BJ (cell line): ENCODE measurements at regions not wholly inside any gene's neighbourhood (a gene's known extent, or its start where the extent isn't known, plus 50 kb on each side); places are given as distances from the start of the nearest gene placed in this dataset.

Experiments used
- CTCF ChIA-PET: fragments of 350-600 bp; formaldehyde crosslinking; extraction: SDS; loops from one replicate; lab custom pipeline; 2021; ENCODE audit warnings: antibody characterized with exemption, inconsistent platforms; lab: Yijun Ruan, JAX
- POLR2A ChIA-PET: fragments of 300-600 bp; sonication (Branson Sonifier 250); formaldehyde crosslinking; extraction: SDS; loops from one replicate; lab custom pipeline; 2021; ENCODE audit warnings: antibody characterized with exemption; lab: Charles Lee
- DNase-seq: peaks from one replicate; pipeline ENCODE4 v3.0.0-alpha.2; 2011; ENCODE audit warnings: low read depth
- H3K27me3 ChIP-seq: 2 replicates; pipeline ENCODE4 v1.6.0; 2011; ENCODE audit warnings: low read length; ENCODE audit not compliant: control insufficient read depth, insufficient read depth
- H3K36me3 ChIP-seq: 2 replicates; pipeline ENCODE4 v1.5.1; 2011; ENCODE audit warnings: low read length; ENCODE audit not compliant: control insufficient read depth, insufficient read depth
- H3K4me3 ChIP-seq: 2 replicates; pipeline ENCODE4 v1.5.1; 2011; ENCODE audit warnings: low read depth, mild to moderate bottlenecking, control low read depth, low read length
- TF ChIP-seq, protein P1 (sequence below): IDR thresholded peaks from 2 replicates; pipeline ENCODE4 v1.5.1; 2011; ENCODE audit warnings: low read depth, mild to moderate bottlenecking, control low read depth, inconsistent platforms, low read length, moderate library complexity; ENCODE audit not compliant: insufficient read depth

- H3K27me3 ChIP-seq, result no peaks in the 10 kb centered on the region
- no peak overlapping the region for H3K4me3 ChIP-seq
- ChIA-PET CTCF (no interaction called here), POLR2A (no interaction called here)
- H3K36me3 ChIP-seq, result no peaks in the 10 kb centered on the region
- no peak for DNase-seq
- TF ChIP-seq, protein P1, sequence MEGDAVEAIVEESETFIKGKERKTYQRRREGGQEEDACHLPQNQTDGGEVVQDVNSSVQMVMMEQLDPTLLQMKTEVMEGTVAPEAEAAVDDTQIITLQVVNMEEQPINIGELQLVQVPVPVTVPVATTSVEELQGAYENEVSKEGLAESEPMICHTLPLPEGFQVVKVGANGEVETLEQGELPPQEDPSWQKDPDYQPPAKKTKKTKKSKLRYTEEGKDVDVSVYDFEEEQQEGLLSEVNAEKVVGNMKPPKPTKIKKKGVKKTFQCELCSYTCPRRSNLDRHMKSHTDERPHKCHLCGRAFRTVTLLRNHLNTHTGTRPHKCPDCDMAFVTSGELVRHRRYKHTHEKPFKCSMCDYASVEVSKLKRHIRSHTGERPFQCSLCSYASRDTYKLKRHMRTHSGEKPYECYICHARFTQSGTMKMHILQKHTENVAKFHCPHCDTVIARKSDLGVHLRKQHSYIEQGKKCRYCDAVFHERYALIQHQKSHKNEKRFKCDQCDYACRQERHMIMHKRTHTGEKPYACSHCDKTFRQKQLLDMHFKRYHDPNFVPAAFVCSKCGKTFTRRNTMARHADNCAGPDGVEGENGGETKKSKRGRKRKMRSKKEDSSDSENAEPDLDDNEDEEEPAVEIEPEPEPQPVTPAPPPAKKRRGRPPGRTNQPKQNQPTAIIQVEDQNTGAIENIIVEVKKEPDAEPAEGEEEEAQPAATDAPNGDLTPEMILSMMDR, result no peak
Observed at GRCh38 chr1:5416518-5416917, 575.7 kb downstream of the NPHP4 start.

DNA sequence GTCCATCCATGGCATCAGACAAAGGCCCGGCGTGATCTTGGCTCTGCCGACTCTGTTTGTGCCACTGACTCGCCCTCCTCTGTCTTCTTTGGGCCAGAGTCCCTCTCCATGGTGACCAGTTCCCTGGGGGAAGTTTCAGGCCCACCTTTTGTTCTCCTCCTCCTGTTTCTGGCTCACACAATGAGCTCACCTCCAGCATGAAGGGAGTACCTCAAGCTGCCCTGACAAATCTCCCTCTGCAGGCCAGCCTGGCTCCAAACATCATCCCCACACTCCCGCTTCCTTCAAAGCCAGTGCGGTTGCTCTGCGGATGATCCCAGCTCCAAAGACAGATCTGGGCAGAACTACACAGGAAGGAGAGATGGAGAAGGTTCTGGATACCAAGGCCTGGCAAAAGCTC lies 576.6 kb downstream of the NPHP4 start:
- no peaks in the 10 kb centered on the region for H3K36me3 ChIP-seq
- no peak overlapping the region for H3K4me3 ChIP-seq
- ChIA-PET CTCF (no interaction called here), POLR2A (no interaction called here)
- TF ChIP-seq, protein P1, result no peak
- DNase-seq, result no peak
- H3K27me3 ChIP-seq, result no peaks in the 10 kb centered on the region

DNA sequence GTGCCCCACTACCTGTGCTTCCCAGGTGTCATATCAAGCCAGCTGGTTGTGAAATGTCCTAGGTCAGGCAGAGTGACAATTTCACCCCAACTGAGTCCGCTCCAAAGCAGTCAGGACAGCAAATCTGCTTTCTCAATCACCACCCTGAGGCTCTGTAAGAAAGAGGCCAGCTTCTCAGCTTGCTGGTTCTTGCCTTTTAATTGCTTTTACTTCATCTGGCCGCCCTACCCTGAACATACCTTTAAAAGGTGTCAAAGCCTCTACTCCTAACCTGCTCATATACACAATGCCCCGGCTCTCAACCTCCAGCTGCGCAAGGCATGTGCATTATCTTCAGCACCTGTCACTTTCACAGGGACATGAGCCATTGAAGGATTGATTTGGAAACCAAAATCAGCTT lies 581.6 kb downstream of the NPHP4 start:
- no peak overlapping the region for H3K4me3 ChIP-seq
- H3K27me3 ChIP-seq, result no peaks in the 10 kb centered on the region
- ChIA-PET POLR2A (no interaction called here), CTCF (no interaction called here)
- TF ChIP-seq, protein P1, result no peak
- H3K36me3 ChIP-seq, result no peaks in the 10 kb centered on the region
- no peak for DNase-seq

DNA sequence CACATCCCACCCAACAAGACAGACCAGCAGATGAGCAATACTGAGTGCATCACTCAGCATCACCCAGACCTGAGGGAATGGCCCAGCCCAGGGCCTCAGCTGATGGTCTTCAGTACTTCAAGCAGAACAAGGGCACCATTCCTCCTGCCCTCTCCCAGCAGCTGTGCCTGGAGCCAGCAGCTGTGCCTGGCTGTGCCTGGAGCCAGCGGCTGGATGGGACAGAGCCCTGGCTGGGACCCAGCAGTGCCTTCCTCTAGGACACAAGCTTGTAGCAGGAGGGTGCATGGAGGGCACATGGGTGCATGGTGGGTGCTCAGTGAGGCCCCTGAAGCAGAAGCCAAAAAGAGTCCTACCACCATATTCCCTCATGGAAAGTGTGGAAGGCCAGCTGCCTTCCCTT lies 583.8 kb downstream of the NPHP4 start:
- no peak for DNase-seq
- no peaks in the 10 kb centered on the region for H3K36me3 ChIP-seq
- POLR2A ChIA-PET, result no interaction called here
- H3K4me3 ChIP-seq, result no peak overlapping the region
- CTCF ChIA-PET, result no interaction called here
- H3K27me3 ChIP-seq, result no peaks in the 10 kb centered on the region
- TF ChIP-seq, protein P1, result no peak

DNA sequence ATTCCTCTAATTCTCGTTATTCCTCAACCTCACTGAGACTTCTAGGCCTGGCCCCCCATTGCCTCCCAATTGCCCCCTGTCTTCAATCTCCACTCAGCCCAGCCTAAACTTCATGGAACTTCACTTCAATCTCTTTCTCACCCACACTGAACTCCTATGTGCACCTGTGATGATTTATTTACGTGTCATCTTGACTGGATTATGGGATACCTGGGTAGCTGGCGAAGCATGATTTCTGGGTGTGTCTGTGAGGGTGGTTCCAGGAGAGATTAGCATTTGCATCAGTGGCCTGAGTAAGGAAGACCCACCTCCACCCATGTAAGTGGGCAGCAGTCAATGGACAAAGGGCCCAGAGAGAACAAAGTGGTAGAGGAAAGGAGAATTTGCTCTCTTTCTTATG lies 587.0 kb downstream of the NPHP4 start:
- ChIA-PET POLR2A (no interaction called here), CTCF (no interaction called here)
- no peak for DNase-seq

More for the DNA sequence above, 587.0 kb downstream of the NPHP4 start:
- H3K4me3 ChIP-seq, result no peak overlapping the region
- no peaks in the 10 kb centered on the region for H3K27me3 ChIP-seq
- TF ChIP-seq, protein P1, result no peak
- no peaks in the 10 kb centered on the region for H3K36me3 ChIP-seq
